OCI-LY1 (cell line): ENCODE measurements at regions not wholly inside any gene's neighbourhood (a gene's known extent, or its start where the extent isn't known, plus 50 kb on each side); places are given as distances from the start of the nearest gene placed in this dataset.

ENCODE experiments used
- CTCF ChIP-seq: fragments of 200-600 bp; sonication (generic), shearing (Covaris generic); IDR thresholded peaks from 2 replicates; pipeline ENCODE4 v1.5.1; 2017; ENCODE audit warnings: mild to moderate bottlenecking, antibody characterized with exemption, low read length, moderate library complexity, mixed read lengths
- EZH2 ChIP-seq: fragments of 200-600 bp; sonication (generic), shearing (Covaris generic); IDR thresholded peaks from 2 replicates; pipeline ENCODE4 v1.8.0; 2017; ENCODE audit warnings: borderline replicate concordance, mixed run types, mild to moderate bottlenecking, antibody characterized with exemption, low read length, moderate library complexity, mixed read lengths

- TF ChIP-seq CTCF (no peak), EZH2 (no peak)
Observed at GRCh38 chr17:77618731-77619130, 339.8 kb upstream of the TNRC6C start.
